ENCODE measurements at regions not wholly inside any gene's neighbourhood (a gene's known extent, or its start where the extent isn't known, plus 50 kb on each side); places are given as distances from the start of the nearest gene placed in this dataset.

GRCh38 chr1:98019747-98020146, 98.9 kb upstream of the DPYD start:
- Histone ChIP-seq H3K9me3 (ENCODE audit: control insufficient read depth in 2 of 3, low read length in 3 of 3) (no peaks in the 10 kb centered on the region), H3K36me3 (ENCODE audit: control insufficient read depth in 2 of 3, insufficient read depth in 3 of 3, low read length in 3 of 3) (no peaks in the 10 kb centered on the region), H3K27ac (ENCODE audit: low read depth, low read length) (no peak overlapping the region), H3K4me1 (ENCODE audit: control insufficient read depth in 2 of 2, insufficient read depth in 2 of 2, low read length in 2 of 2) (no peaks in the 10 kb centered on the region), H3K4me3 (ENCODE audit: low read length) (no peak overlapping the region), H3K27me3 (ENCODE audit: control insufficient read depth in 2 of 2, insufficient read depth in 2 of 2, low read length in 2 of 2) (no peaks in the 10 kb centered on the region)
- ATAC-seq (no peak), DNase-seq (no peak)
- H3K4me1 Mint-ChIP-seq, result no peaks in the 10 kb centered on the region
- ChIA-PET POLR2A (no interaction called here), CTCF (no interaction called here)
- intact Hi-C loops (cut with micrococcal nuclease), result no loop called here
- H3K4me3 Mint-ChIP-seq, result no peak overlapping the region
- no peaks in the 10 kb centered on the region for H3K36me3 Mint-ChIP-seq
- no peak overlapping the region for H3K27ac Mint-ChIP-seq
- peaks cover 0 to 38% (median 10%) of the 10 kb centered on the region in 5 donors for H3K27me3 Mint-ChIP-seq
- H3K9me3 Mint-ChIP-seq, result peaks cover 0 to 3% (median 0%) of the 10 kb centered on the region in 11 donors

GRCh38 chr1:98018074-98018473, 97.2 kb upstream of the DPYD start:
- Histone ChIP-seq H3K27me3 (ENCODE audit: control insufficient read depth in 2 of 2, insufficient read depth in 2 of 2, low read length in 2 of 2) (no peaks in the 10 kb centered on the region), H3K4me1 (ENCODE audit: control insufficient read depth in 2 of 2, insufficient read depth in 2 of 2, low read length in 2 of 2) (no peaks in the 10 kb centered on the region), H3K9me3 (ENCODE audit: control insufficient read depth in 2 of 3, low read length in 3 of 3) (no peaks in the 10 kb centered on the region), H3K27ac (ENCODE audit: low read depth, low read length) (no peak overlapping the region), H3K4me3 (ENCODE audit: low read length) (no peak overlapping the region), H3K36me3 (ENCODE audit: control insufficient read depth in 2 of 3, insufficient read depth in 3 of 3, low read length in 3 of 3) (no peaks in the 10 kb centered on the region)
- intact Hi-C loops (cut with micrococcal nuclease), result no loop called here
- POLR2A ChIA-PET, result no interaction called here
- Mint-ChIP-seq H3K36me3 (no peaks in the 10 kb centered on the region), H3K27ac (no peak overlapping the region), H3K4me1 (no peaks in the 10 kb centered on the region), H3K9me3 (peaks cover 0 to 3% (median 0%) of the 10 kb centered on the region in 11 donors), H3K4me3 (no peak overlapping the region), H3K27me3 (peaks cover 0 to 40% (median 10%) of the 10 kb centered on the region in 5 donors)
- ATAC-seq (no peak), DNase-seq (no peak)
- CTCF ChIA-PET, result no interaction called here

GRCh38 chr1:98017184-98017583, 96.3 kb upstream of the DPYD start:
- Mint-ChIP-seq H3K27ac (no peak overlapping the region), H3K4me3 (no peak overlapping the region), H3K4me1 (no peaks in the 10 kb centered on the region), H3K9me3 (peaks cover 0 to 3% (median 0%) of the 10 kb centered on the region in 11 donors), H3K36me3 (no peaks in the 10 kb centered on the region), H3K27me3 (peaks cover 0 to 39% (median 9%) of the 10 kb centered on the region in 5 donors)
- H3K4me1 ChIP-seq (ENCODE audit: control insufficient read depth in 2 of 2, insufficient read depth in 2 of 2, low read length in 2 of 2), result no peaks in the 10 kb centered on the region
- intact Hi-C loops (cut with micrococcal nuclease), result loop anchor here in 1 of 2 donors (1.0 kb wide), 1 partner anchor 8 kb away; no protein-coding TSS in a partner anchor
- DNase-seq (no peak), ATAC-seq (no peak)
- POLR2A ChIA-PET, result no interaction called here
- H3K4me3 ChIP-seq (ENCODE audit: low read length), result no peak overlapping the region
- H3K27ac ChIP-seq (ENCODE audit: low read depth, low read length), result no peak overlapping the region
- H3K9me3 ChIP-seq (ENCODE audit: control insufficient read depth in 2 of 3, low read length in 3 of 3), result no peaks in the 10 kb centered on the region
- no peaks in the 10 kb centered on the region for H3K27me3 ChIP-seq (ENCODE audit: control insufficient read depth in 2 of 2, insufficient read depth in 2 of 2, low read length in 2 of 2)
- CTCF ChIA-PET, result no interaction called here
- H3K36me3 ChIP-seq (ENCODE audit: control insufficient read depth in 2 of 3, insufficient read depth in 3 of 3, low read length in 3 of 3), result no peaks in the 10 kb centered on the region

- intact Hi-C loops (cut with micrococcal nuclease), result no loop called here
- Histone ChIP-seq H3K27me3 (ENCODE audit: control insufficient read depth in 2 of 2, insufficient read depth in 2 of 2, low read length in 2 of 2) (no peaks in the 10 kb centered on the region), H3K4me1 (ENCODE audit: control insufficient read depth in 2 of 2, insufficient read depth in 2 of 2, low read length in 2 of 2) (peaks cover 0 to 5% of the 10 kb centered on the region in 2 donors), H3K4me3 (ENCODE audit: low read length) (no peak overlapping the region), H3K9me3 (ENCODE audit: control insufficient read depth in 2 of 3, low read length in 3 of 3) (no peaks in the 10 kb centered on the region), H3K36me3 (ENCODE audit: control insufficient read depth in 2 of 3, insufficient read depth in 3 of 3, low read length in 3 of 3) (no peaks in the 10 kb centered on the region), H3K27ac (ENCODE audit: low read depth, low read length) (no peak overlapping the region)
- peaks cover 0 to 10% (median 6%) of the 10 kb centered on the region in 7 donors for H3K4me1 Mint-ChIP-seq
- peaks cover 0 to 19% (median 4%) of the 10 kb centered on the region in 5 donors for H3K27me3 Mint-ChIP-seq
- DNase-seq, result no peak
- no peaks in the 10 kb centered on the region for H3K9me3 Mint-ChIP-seq
- H3K27ac Mint-ChIP-seq, result no peak overlapping the region
- no peaks in the 10 kb centered on the region for H3K36me3 Mint-ChIP-seq
- ChIA-PET POLR2A (interaction anchor here (1.1 kb wide), 1 partner anchor 87 kb away, joined by 3 read pairs; the partner anchor contains the start of gene DPYD), CTCF (no interaction called here)
- H3K4me3 Mint-ChIP-seq, result no peak overlapping the region
- no peak for ATAC-seq
These were observed 87.5 kb upstream of the DPYD start for GRCh38 chr1:98008373-98008772.

GRCh38 chr1:98005326-98006010, 84.6 kb upstream of the DPYD start:
- Histone ChIP-seq H3K27me3 (ENCODE audit: control insufficient read depth in 2 of 2, insufficient read depth in 2 of 2, low read length in 2 of 2) (no peaks in the 10 kb centered on the region), H3K4me1 (ENCODE audit: control insufficient read depth in 2 of 2, insufficient read depth in 2 of 2, low read length in 2 of 2) (peaks cover 0 to 5% of the 10 kb centered on the region in 2 donors), H3K27ac (ENCODE audit: low read depth, low read length) (no peak overlapping the region), H3K36me3 (ENCODE audit: control insufficient read depth in 2 of 3, insufficient read depth in 3 of 3, low read length in 3 of 3) (no peaks in the 10 kb centered on the region), H3K9me3 (ENCODE audit: control insufficient read depth in 2 of 3, low read length in 3 of 3) (no peaks in the 10 kb centered on the region), H3K4me3 (ENCODE audit: low read length) (no peak overlapping the region)
- ATAC-seq (no peak), DNase-seq (no peak)
- Mint-ChIP-seq H3K36me3 (no peaks in the 10 kb centered on the region), H3K4me1 (peaks cover 0 to 8% (median 6%) of the 10 kb centered on the region in 7 donors), H3K27ac (no peak overlapping the region), H3K4me3 (no peak overlapping the region), H3K9me3 (no peaks in the 10 kb centered on the region), H3K27me3 (peaks cover 0 to 16% (median 0%) of the 10 kb centered on the region in 5 donors)
- CTCF ChIA-PET, result interaction anchor here (1.4 kb wide), 1 partner anchor 19 kb away, joined by 3 read pairs; no protein-coding TSS in a partner anchor
- intact Hi-C loops (cut with micrococcal nuclease), result no loop called here
- POLR2A ChIA-PET, result no interaction called here

- intact Hi-C loops (cut with micrococcal nuclease), result no loop called here
These were observed 82.6 kb upstream of the DPYD start for GRCh38 chr1:98003442-98003841.

GRCh38 chr1:98002288-98002687, 81.5 kb upstream of the DPYD start:
- H3K9me3 ChIP-seq (ENCODE audit: control insufficient read depth in 2 of 3, low read length in 3 of 3), result no peaks in the 10 kb centered on the region
- no peak overlapping the region for H3K4me3 ChIP-seq (ENCODE audit: low read length)
- no peaks in the 10 kb centered on the region for H3K36me3 ChIP-seq (ENCODE audit: control insufficient read depth in 2 of 3, insufficient read depth in 3 of 3, low read length in 3 of 3)
- no peak for ATAC-seq
- DNase-seq, result no peak
- peaks cover 0 to 22% (median 4%) of the 10 kb centered on the region in 5 donors for H3K27me3 Mint-ChIP-seq
- H3K4me3 Mint-ChIP-seq, result no peak overlapping the region
- H3K27me3 ChIP-seq (ENCODE audit: control insufficient read depth in 2 of 2, insufficient read depth in 2 of 2, low read length in 2 of 2), result no peaks in the 10 kb centered on the region
- H3K4me1 Mint-ChIP-seq, result no peaks in the 10 kb centered on the region
- H3K27ac Mint-ChIP-seq, result no peak overlapping the region
- H3K4me1 ChIP-seq (ENCODE audit: control insufficient read depth in 2 of 2, insufficient read depth in 2 of 2, low read length in 2 of 2), result no peaks in the 10 kb centered on the region
- H3K27ac ChIP-seq (ENCODE audit: low read depth, low read length), result no peak overlapping the region
- intact Hi-C loops (cut with micrococcal nuclease), result no loop called here
- POLR2A ChIA-PET, result no interaction called here
- no peaks in the 10 kb centered on the region for H3K9me3 Mint-ChIP-seq
- CTCF ChIA-PET, result no interaction called here
- no peaks in the 10 kb centered on the region for H3K36me3 Mint-ChIP-seq

More at GRCh38 chr1:98003442-98003841, 82.6 kb upstream of the DPYD start:
- H3K36me3 ChIP-seq (ENCODE audit: control insufficient read depth in 2 of 3, insufficient read depth in 3 of 3, low read length in 3 of 3), result no peaks in the 10 kb centered on the region
- no peak overlapping the region for H3K27ac Mint-ChIP-seq
- H3K4me1 ChIP-seq (ENCODE audit: control insufficient read depth in 2 of 2, insufficient read depth in 2 of 2, low read length in 2 of 2), result peaks cover 0 to 4% of the 10 kb centered on the region in 2 donors
- no peak for ATAC-seq
- H3K27me3 ChIP-seq (ENCODE audit: control insufficient read depth in 2 of 2, insufficient read depth in 2 of 2, low read length in 2 of 2), result no peaks in the 10 kb centered on the region
- no peak overlapping the region for H3K27ac ChIP-seq (ENCODE audit: low read depth, low read length)
- POLR2A ChIA-PET, result no interaction called here
- H3K4me3 Mint-ChIP-seq, result no peak overlapping the region
- no peaks in the 10 kb centered on the region for H3K9me3 ChIP-seq (ENCODE audit: control insufficient read depth in 2 of 3, low read length in 3 of 3)
- H3K27me3 Mint-ChIP-seq, result peaks cover 0 to 20% (median 4%) of the 10 kb centered on the region in 5 donors
- CTCF ChIA-PET, result no interaction called here
- no peaks in the 10 kb centered on the region for H3K36me3 Mint-ChIP-seq
- DNase-seq, result no peak
- H3K9me3 Mint-ChIP-seq, result no peaks in the 10 kb centered on the region
- H3K4me3 ChIP-seq (ENCODE audit: low read length), result no peak overlapping the region
- peaks cover 0 to 4% (median 4%) of the 10 kb centered on the region in 7 donors for H3K4me1 Mint-ChIP-seq

Measured in naive thymus-derived CD4-positive, alpha-beta T cell (primary cell).